ENCODE measurements at regions not wholly inside any gene's neighbourhood (a gene's known extent, or its start where the extent isn't known, plus 50 kb on each side); places are given as distances from the start of the nearest gene placed in this dataset.

GRCh38 chr3:144332868-144333267 is 361.2 kb downstream of the DIPK2A start:
- H3K4me3 ChIP-seq (ENCODE audit: low read length), result no peak overlapping the region
- no peaks in the 10 kb centered on the region for H3K4me1 ChIP-seq (ENCODE audit: control insufficient read depth, insufficient read depth, low read length)
- no peak overlapping the region for H3K9ac ChIP-seq (ENCODE audit: low read length)
- no peak overlapping the region for H3K27ac ChIP-seq (ENCODE audit: low read depth, low read length)
- no peaks in the 10 kb centered on the region for H3K36me3 ChIP-seq (ENCODE audit: control insufficient read depth, insufficient read depth, low read length)
- no peaks in the 10 kb centered on the region for H3K27me3 ChIP-seq (ENCODE audit: control insufficient read depth, insufficient read depth, low read length)

GRCh38 chr3:144341471-144341870 is 369.8 kb downstream of the DIPK2A start:
- Histone ChIP-seq H3K27me3 (ENCODE audit: control insufficient read depth, insufficient read depth, low read length) (no peaks in the 10 kb centered on the region), H3K36me3 (ENCODE audit: control insufficient read depth, insufficient read depth, low read length) (no peaks in the 10 kb centered on the region), H3K4me1 (ENCODE audit: control insufficient read depth, insufficient read depth, low read length) (no peaks in the 10 kb centered on the region), H3K4me3 (ENCODE audit: low read length) (no peak overlapping the region), H3K27ac (ENCODE audit: low read depth, low read length) (no peak overlapping the region), H3K9ac (ENCODE audit: low read length) (no peak overlapping the region)

- Histone ChIP-seq H3K27me3 (ENCODE audit: control insufficient read depth, insufficient read depth, low read length) (no peaks in the 10 kb centered on the region), H3K4me1 (ENCODE audit: control insufficient read depth, insufficient read depth, low read length) (no peaks in the 10 kb centered on the region), H3K4me3 (ENCODE audit: low read length) (no peak overlapping the region), H3K9ac (ENCODE audit: low read length) (no peak overlapping the region), H3K36me3 (ENCODE audit: control insufficient read depth, insufficient read depth, low read length) (no peaks in the 10 kb centered on the region), H3K27ac (ENCODE audit: low read depth, low read length) (no peak overlapping the region)
Measured at GRCh38 chr3:144343343-144343742, 371.7 kb downstream of the DIPK2A start.

- H3K9ac ChIP-seq (ENCODE audit: low read length), result no peak overlapping the region
- H3K4me1 ChIP-seq (ENCODE audit: control insufficient read depth, insufficient read depth, low read length), result no peaks in the 10 kb centered on the region
- no peaks in the 10 kb centered on the region for H3K36me3 ChIP-seq (ENCODE audit: control insufficient read depth, insufficient read depth, low read length)
- H3K4me3 ChIP-seq (ENCODE audit: low read length), result no peak overlapping the region
- H3K27ac ChIP-seq (ENCODE audit: low read depth, low read length), result no peak overlapping the region
- H3K27me3 ChIP-seq (ENCODE audit: control insufficient read depth, insufficient read depth, low read length), result no peaks in the 10 kb centered on the region
Measured at GRCh38 chr3:144343777-144344176, 372.2 kb downstream of the DIPK2A start.

- Histone ChIP-seq H3K4me1 (ENCODE audit: control insufficient read depth, insufficient read depth, low read length) (no peaks in the 10 kb centered on the region), H3K9ac (ENCODE audit: low read length) (no peak overlapping the region), H3K4me3 (ENCODE audit: low read length) (no peak overlapping the region), H3K27me3 (ENCODE audit: control insufficient read depth, insufficient read depth, low read length) (no peaks in the 10 kb centered on the region), H3K27ac (ENCODE audit: low read depth, low read length) (no peak overlapping the region), H3K36me3 (ENCODE audit: control insufficient read depth, insufficient read depth, low read length) (no peaks in the 10 kb centered on the region)
Measured at GRCh38 chr3:144344925-144345548, 373.4 kb downstream of the DIPK2A start.

GRCh38 chr3:144350125-144350524 is 378.5 kb downstream of the DIPK2A start:
- H3K4me3 ChIP-seq (ENCODE audit: low read length), result no peak overlapping the region
- H3K4me1 ChIP-seq (ENCODE audit: control insufficient read depth, insufficient read depth, low read length), result no peaks in the 10 kb centered on the region
- H3K36me3 ChIP-seq (ENCODE audit: control insufficient read depth, insufficient read depth, low read length), result no peaks in the 10 kb centered on the region
- H3K9ac ChIP-seq (ENCODE audit: low read length), result no peak overlapping the region
- H3K27ac ChIP-seq (ENCODE audit: low read depth, low read length), result no peak overlapping the region
- no peaks in the 10 kb centered on the region for H3K27me3 ChIP-seq (ENCODE audit: control insufficient read depth, insufficient read depth, low read length)

GRCh38 chr3:144351011-144351410 is 379.4 kb downstream of the DIPK2A start:
- Histone ChIP-seq H3K4me3 (ENCODE audit: low read length) (no peak overlapping the region), H3K27me3 (ENCODE audit: control insufficient read depth, insufficient read depth, low read length) (no peaks in the 10 kb centered on the region), H3K4me1 (ENCODE audit: control insufficient read depth, insufficient read depth, low read length) (no peaks in the 10 kb centered on the region), H3K36me3 (ENCODE audit: control insufficient read depth, insufficient read depth, low read length) (no peaks in the 10 kb centered on the region), H3K9ac (ENCODE audit: low read length) (no peak overlapping the region), H3K27ac (ENCODE audit: low read depth, low read length) (no peak overlapping the region)

GRCh38 chr3:144351773-144352365 is 380.2 kb downstream of the DIPK2A start:
- H3K9ac ChIP-seq (ENCODE audit: low read length), result no peak overlapping the region
- no peak overlapping the region for H3K27ac ChIP-seq (ENCODE audit: low read depth, low read length)
- no peaks in the 10 kb centered on the region for H3K27me3 ChIP-seq (ENCODE audit: control insufficient read depth, insufficient read depth, low read length)
- no peak overlapping the region for H3K4me3 ChIP-seq (ENCODE audit: low read length)
- H3K36me3 ChIP-seq (ENCODE audit: control insufficient read depth, insufficient read depth, low read length), result no peaks in the 10 kb centered on the region
- H3K4me1 ChIP-seq (ENCODE audit: control insufficient read depth, insufficient read depth, low read length), result no peaks in the 10 kb centered on the region

- no peaks in the 10 kb centered on the region for H3K36me3 ChIP-seq (ENCODE audit: control insufficient read depth, insufficient read depth, low read length)
- H3K27me3 ChIP-seq (ENCODE audit: control insufficient read depth, insufficient read depth, low read length), result no peaks in the 10 kb centered on the region
- no peak overlapping the region for H3K27ac ChIP-seq (ENCODE audit: low read depth, low read length)
- no peaks in the 10 kb centered on the region for H3K4me1 ChIP-seq (ENCODE audit: control insufficient read depth, insufficient read depth, low read length)
- H3K4me3 ChIP-seq (ENCODE audit: low read length), result no peak overlapping the region
- H3K9ac ChIP-seq (ENCODE audit: low read length), result no peak overlapping the region
Measured at GRCh38 chr3:144358191-144358590, 386.6 kb downstream of the DIPK2A start.

GRCh38 chr3:144361002-144361401 is 389.4 kb downstream of the DIPK2A start:
- no peaks in the 10 kb centered on the region for H3K4me1 ChIP-seq (ENCODE audit: control insufficient read depth, insufficient read depth, low read length)
- H3K4me3 ChIP-seq (ENCODE audit: low read length), result no peak overlapping the region
- no peak overlapping the region for H3K9ac ChIP-seq (ENCODE audit: low read length)
- no peak overlapping the region for H3K27ac ChIP-seq (ENCODE audit: low read depth, low read length)
- no peaks in the 10 kb centered on the region for H3K27me3 ChIP-seq (ENCODE audit: control insufficient read depth, insufficient read depth, low read length)
- H3K36me3 ChIP-seq (ENCODE audit: control insufficient read depth, insufficient read depth, low read length), result no peaks in the 10 kb centered on the region

- H3K9ac ChIP-seq (ENCODE audit: low read length), result no peak overlapping the region
Measured at GRCh38 chr3:144362126-144362525, 390.5 kb downstream of the DIPK2A start.

GRCh38 chr3:144363856-144364255 is 392.2 kb downstream of the DIPK2A start:
- Histone ChIP-seq H3K9ac (ENCODE audit: low read length) (no peak overlapping the region), H3K4me3 (ENCODE audit: low read length) (no peak overlapping the region), H3K36me3 (ENCODE audit: control insufficient read depth, insufficient read depth, low read length) (no peaks in the 10 kb centered on the region), H3K4me1 (ENCODE audit: control insufficient read depth, insufficient read depth, low read length) (no peaks in the 10 kb centered on the region), H3K27ac (ENCODE audit: low read depth, low read length) (no peak overlapping the region), H3K27me3 (ENCODE audit: control insufficient read depth, insufficient read depth, low read length) (no peaks in the 10 kb centered on the region)

More at GRCh38 chr3:144362126-144362525, 390.5 kb downstream of the DIPK2A start:
- H3K27me3 ChIP-seq (ENCODE audit: control insufficient read depth, insufficient read depth, low read length), result no peaks in the 10 kb centered on the region
- H3K27ac ChIP-seq (ENCODE audit: low read depth, low read length), result no peak overlapping the region
- no peaks in the 10 kb centered on the region for H3K4me1 ChIP-seq (ENCODE audit: control insufficient read depth, insufficient read depth, low read length)
- no peak overlapping the region for H3K4me3 ChIP-seq (ENCODE audit: low read length)
- no peaks in the 10 kb centered on the region for H3K36me3 ChIP-seq (ENCODE audit: control insufficient read depth, insufficient read depth, low read length)

GRCh38 chr3:144364737-144365136 is 393.1 kb downstream of the DIPK2A start:
- H3K4me3 ChIP-seq (ENCODE audit: low read length), result no peak overlapping the region
- no peaks in the 10 kb centered on the region for H3K4me1 ChIP-seq (ENCODE audit: control insufficient read depth, insufficient read depth, low read length)
- H3K27me3 ChIP-seq (ENCODE audit: control insufficient read depth, insufficient read depth, low read length), result no peaks in the 10 kb centered on the region
- H3K27ac ChIP-seq (ENCODE audit: low read depth, low read length), result no peak overlapping the region
- H3K9ac ChIP-seq (ENCODE audit: low read length), result no peak overlapping the region
- no peaks in the 10 kb centered on the region for H3K36me3 ChIP-seq (ENCODE audit: control insufficient read depth, insufficient read depth, low read length)
